Activated CD4-positive, alpha-beta T cell treated with anti-CD3 and anti-CD28 coated beads for 1 hour (primary cell): ENCODE measurements at regions not wholly inside any gene's neighbourhood (a gene's known extent, or its start where the extent isn't known, plus 50 kb on each side); places are given as distances from the start of the nearest gene placed in this dataset.

Experiments
- DNase-seq: peaks from one replicate; pipeline ENCODE4 v3.0.0-alpha.2; 2020

GRCh38 chr2:57891086-57891712 is 155.4 kb upstream of the VRK2 start:
- no peak for DNase-seq

GRCh38 chr2:57892920-57893319 is 153.7 kb upstream of the VRK2 start:
- no peak for DNase-seq

GRCh38 chr2:57893347-57893746 is 153.3 kb upstream of the VRK2 start:
- DNase-seq = no peak

- DNase-seq = no peak
Observed at GRCh38 chr2:57893786-57894185, 152.8 kb upstream of the VRK2 start.

- no peak for DNase-seq
Observed at GRCh38 chr2:57894381-57894780, 152.2 kb upstream of the VRK2 start.

DNA sequence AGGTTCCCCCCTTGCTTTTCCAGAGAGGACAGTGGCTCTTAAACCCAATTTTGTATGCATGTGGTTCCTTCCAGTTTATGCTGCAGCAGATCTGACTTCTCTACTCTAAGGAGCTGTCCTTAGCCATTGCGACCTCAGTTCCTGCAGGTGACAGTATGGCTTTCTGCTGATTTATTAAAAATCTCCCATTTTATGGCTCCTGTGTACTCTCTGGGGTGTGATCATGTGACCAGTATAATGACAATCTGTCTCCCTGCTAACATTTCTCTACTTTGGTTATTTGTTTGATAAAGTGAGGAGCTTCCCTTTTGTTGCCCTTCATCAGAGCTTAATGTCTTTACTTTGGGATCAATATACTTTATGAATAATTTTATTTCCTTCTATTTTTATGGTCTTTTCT is 148.7 kb upstream of the VRK2 start:
- no peak for DNase-seq

GRCh38 chr2:57899898-57900297 is 146.7 kb upstream of the VRK2 start:
- no peak for DNase-seq

GRCh38 chr2:57902578-57902977 is 144.0 kb upstream of the VRK2 start:
- DNase-seq = no peak

GRCh38 chr2:57906152-57906732 is 140.4 kb upstream of the VRK2 start:
- DNase-seq = no peak

DNA sequence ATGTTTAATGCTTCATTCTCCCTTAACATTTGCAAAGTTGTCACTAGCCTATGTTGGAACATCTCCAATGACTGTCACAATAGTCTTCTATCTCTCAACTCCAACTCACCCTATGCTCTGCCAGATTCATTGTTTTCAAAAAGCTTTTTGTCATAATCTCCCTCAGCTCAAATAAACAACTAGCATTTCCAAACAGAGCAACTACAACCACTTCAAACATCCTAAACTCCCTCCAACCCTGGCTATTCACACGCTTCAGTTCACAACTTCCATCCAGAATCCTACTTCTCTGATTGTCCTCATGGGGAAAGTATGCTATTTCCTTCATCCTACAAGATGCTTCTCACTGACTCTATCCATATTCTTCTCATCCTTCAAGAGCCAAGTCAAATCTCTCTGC is 139.2 kb upstream of the VRK2 start:
- DNase-seq = no peak

DNA sequence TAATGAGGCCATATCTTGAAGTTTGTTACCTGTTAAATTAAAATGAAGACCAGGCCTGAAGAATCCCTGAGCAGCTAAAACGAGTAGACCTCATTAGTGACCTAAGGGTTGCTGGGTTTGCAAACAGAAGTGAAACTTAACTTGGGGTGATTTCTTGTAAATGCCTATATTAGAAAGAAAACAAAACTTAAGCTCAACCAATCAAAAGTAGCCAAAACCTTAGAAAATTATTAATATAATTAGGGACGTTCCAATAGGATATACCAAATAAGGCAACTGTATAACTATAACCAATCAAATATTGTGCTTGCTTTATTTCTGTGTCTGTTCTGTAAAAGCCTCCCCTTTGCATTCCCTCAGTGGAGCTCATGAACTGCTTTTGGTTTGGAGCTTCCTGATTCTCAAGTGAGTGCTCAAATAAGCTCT is 137.9 kb upstream of the VRK2 start:
- DNase-seq = no peak

DNA sequence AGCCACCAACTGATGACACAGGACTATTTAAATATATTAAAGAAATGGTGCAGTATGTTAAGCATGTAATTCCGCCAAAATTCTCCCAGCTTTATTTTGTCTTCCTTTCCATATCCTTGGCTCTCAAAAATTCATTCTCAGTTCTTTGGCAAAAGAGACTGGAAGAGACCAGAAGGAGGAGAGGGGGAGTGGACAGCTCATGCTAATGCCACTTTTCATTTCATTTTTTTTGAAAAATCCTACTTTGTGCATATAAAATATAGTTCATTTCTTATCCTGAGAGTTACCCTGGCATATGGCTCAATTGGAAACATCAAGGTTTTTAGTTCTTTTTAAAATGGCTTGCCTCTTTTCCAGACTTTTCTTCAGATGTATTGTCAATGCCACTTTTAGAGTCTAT is 128.5 kb upstream of the VRK2 start:
- no peak for DNase-seq

GRCh38 chr2:57920342-57920939 is 126.2 kb upstream of the VRK2 start:
- DNase-seq = no peak

DNA sequence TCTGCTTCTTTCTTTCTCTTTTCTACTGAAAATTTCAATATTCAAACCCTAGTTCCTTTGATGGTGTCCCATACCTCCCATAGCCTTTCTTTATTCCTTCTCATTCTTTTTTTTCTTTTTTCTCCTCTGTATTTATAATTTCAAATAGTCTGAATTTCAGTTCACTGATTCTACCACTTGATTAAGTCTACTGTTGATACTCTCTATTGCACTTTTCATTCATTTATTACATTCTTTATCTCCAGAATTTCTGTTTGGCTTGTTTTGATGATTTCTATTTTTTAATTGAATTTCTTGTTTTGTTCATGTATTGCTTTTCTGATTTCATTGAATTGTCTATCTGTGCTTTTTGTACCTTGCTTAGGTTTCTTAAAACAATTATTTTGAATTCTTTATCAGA is 111.9 kb upstream of the VRK2 start:
- no peak for DNase-seq

- no peak for DNase-seq
Observed at GRCh38 chr2:57936216-57936615, 110.4 kb upstream of the VRK2 start.

GRCh38 chr2:57937456-57937855 is 109.2 kb upstream of the VRK2 start:
- DNase-seq = no peak

- no peak for DNase-seq
Observed at GRCh38 chr2:57941816-57942215, 104.8 kb upstream of the VRK2 start.

DNA sequence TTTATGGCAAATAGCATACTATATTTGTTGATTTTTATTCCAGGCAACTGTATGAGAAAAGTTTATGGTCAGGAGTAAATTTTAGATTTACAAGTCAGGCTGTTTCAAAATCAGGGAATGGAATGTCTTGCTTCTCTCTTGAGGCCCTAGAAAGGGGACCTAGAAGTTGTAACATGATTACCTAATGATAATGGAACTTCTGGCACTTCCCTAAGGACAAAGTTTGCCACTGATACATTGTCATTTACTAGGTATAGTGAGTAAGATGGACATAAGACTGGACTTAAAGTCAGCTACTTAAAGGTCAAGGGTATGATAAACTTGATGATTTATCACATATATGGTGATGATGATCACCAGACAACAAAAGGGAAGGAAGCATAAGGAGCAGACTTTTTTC is 103.3 kb upstream of the VRK2 start:
- no peak for DNase-seq

- DNase-seq = no peak
Observed at GRCh38 chr2:57947398-57947797, 99.2 kb upstream of the VRK2 start.

- DNase-seq = no peak
Observed at GRCh38 chr2:57954020-57954419, 92.6 kb upstream of the VRK2 start.

GRCh38 chr2:57957238-57957637 is 89.4 kb upstream of the VRK2 start:
- DNase-seq = no peak

- no peak for DNase-seq
Observed at GRCh38 chr2:57959390-57959789, 87.2 kb upstream of the VRK2 start.

- DNase-seq = no peak
Observed at GRCh38 chr2:57962861-57963260, 83.7 kb upstream of the VRK2 start.

DNA sequence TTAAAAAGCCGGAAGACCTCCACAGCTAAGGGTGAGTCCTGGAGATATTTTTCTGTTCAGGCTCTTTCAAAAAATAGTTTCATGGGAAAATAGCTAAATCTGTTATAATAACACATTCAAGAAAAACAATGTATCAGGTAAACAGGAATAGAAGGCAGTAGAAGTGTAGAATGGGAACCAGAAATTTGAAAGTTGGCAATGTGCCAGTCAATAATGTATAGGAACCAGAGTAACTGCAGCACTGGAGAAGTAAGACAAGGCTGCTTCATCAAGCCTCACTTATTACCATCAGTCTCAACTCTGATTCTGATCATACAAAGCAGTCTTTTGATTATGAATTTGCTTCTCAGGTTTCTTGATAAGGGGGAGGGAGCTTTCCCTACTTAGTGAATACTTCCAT is 81.4 kb upstream of the VRK2 start:
- no peak for DNase-seq

- DNase-seq = no peak
Observed at GRCh38 chr2:57965961-57966360, 80.6 kb upstream of the VRK2 start.
